ENCODE measurements at regions not wholly inside any gene's neighbourhood (a gene's known extent, or its start where the extent isn't known, plus 50 kb on each side); places are given as distances from the start of the nearest gene placed in this dataset.
"Not testable (repeated sequence)": the region's sequence is repeated elsewhere in the genome, so short reads cannot be mapped to it uniquely, and the experiment has no call there.

DNA sequence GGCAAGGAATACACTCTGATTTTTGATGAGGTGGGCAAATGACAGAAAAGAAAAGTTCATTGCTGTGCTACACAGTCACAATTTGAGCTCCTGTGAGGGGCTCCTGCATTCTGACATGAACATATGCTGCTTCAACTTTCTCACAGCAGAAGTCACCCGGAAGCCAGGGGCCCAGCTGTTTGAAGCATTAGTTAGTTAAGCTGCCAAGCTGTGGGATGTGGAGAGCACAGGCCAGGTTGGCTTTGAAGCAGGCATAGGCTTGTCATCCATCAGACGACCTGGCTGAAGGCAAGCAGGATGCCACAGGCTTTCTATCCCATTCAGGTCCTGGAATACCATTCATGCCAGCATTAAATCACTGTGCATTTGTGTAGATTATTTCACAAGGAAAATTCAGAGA, 63.1 kb downstream of the MTNR1B start:
- no peak for DNase-seq

- DNase-seq: no peak
These were observed 63.6 kb downstream of the MTNR1B start for GRCh38 chr11:93033093-93033492.

GRCh38 chr11:93034031-93034722, 64.7 kb downstream of the MTNR1B start:
- no peak for DNase-seq

DNA sequence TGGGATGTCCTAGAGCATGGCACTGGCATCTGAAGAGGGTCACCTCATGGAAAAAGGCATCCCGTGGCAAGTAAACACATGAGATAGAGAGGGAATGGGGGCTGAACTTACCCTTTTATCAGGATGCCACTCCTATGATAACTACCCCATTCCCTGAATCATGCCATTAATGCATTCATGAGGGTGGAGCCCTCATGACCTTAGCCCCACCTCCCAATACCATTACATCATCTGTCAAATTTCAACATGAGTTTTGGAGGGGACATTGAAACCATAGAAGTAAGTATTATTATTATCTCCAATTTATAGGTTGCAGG, 65.2 kb downstream of the MTNR1B start:
- no peak for DNase-seq

DNA sequence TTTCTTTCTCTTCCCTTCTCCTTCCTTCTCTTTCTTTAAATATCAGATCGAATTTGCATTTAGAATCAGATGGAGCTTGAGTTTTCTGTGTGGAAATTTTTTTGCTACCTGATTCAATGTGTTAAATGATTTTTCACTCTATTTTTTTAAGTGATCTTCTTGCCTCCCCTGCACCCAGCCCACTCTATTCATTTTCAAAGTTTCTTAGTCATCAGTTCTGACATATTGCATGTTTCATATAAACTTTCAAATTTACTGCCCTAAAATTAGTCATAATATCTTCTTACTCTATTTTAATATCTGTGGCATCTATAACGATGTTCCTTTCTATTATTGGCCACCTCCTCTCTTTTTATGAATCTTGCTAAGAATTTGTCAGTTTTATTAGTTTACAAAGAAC, 69.1 kb downstream of the MTNR1B start:
- peak in 2 of 56 donors; percentile 0 to 23 for DNase-seq

DNA sequence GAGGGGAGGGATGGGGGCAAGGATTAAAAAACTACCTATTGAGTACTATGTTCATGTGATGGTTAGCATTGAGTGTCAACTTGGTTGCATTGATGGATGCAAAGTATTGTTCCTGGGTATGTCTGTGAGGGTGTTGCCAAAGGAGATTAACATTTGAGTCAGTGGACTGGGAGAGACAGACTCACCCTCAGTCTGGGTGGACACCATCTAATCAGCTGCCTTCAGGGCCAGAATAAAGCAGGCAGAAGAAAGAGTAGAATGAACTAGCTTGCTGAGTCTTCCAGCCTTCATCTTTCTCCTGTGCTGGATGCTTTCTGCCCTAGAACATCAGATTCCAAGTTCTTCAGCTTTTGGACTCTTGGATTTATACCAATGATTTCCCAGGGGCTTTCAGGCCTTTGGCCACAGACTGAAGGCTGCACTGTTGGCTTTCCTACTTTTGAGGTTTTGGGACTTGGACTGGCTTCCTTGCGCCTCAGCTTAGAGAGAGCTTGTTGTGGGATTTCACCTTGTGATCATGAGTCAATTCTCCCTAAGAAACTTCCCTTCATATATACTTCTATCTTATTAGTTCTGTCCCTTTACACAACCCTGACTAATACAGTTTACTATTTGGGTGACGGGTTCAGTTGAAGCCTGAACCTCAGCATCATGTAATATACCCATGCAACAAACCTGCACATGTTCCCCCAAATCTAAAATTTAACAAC, 70.2 kb downstream of the MTNR1B start:
- DNase-seq: no peak

DNA sequence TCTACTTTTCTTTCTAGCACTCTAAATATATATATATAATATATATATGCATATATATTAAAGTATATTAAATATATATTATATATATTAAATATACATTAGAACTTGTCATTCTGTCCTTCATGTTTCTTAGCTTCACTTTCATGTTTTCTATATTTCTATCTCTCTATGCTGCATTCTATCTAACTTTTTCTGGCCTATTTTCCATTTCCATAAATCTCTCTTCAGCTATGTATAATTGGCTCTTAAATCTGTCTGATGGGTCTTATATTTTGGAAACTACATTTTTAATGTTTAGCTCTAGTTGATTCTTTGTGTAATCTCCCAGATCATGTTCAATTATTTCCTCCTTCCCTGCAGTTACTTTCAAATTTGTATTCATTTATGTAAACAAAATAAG, 72.2 kb downstream of the MTNR1B start:
- DNase-seq: no peak

- not testable (repeated sequence) for DNase-seq
These were observed 73.7 kb downstream of the MTNR1B start for GRCh38 chr11:93043186-93043585.

- DNase-seq: no peak
These were observed 80.3 kb downstream of the MTNR1B start for GRCh38 chr11:93049740-93050139.

DNA sequence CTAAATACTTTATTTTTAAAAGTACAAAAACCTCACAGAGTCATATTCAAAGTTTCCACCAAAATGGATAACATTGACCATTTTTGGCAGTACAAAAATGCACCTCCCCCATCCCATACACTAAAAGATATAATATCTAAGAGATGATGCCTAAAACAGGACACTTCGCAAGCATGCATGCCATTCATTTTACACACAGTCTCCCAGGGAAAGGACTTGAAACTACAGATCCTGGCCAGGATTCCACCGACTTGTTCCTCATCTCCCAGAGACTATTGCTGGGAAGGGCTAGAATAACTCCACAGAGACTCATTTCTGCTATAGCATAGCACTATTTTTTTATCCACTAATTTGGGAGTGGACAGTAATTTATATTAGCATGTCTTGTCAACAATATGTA, 81.7 kb downstream of the MTNR1B start:
- no peak for DNase-seq

GRCh38 chr11:93053864-93054263, 84.4 kb downstream of the MTNR1B start:
- no peak for DNase-seq

DNA sequence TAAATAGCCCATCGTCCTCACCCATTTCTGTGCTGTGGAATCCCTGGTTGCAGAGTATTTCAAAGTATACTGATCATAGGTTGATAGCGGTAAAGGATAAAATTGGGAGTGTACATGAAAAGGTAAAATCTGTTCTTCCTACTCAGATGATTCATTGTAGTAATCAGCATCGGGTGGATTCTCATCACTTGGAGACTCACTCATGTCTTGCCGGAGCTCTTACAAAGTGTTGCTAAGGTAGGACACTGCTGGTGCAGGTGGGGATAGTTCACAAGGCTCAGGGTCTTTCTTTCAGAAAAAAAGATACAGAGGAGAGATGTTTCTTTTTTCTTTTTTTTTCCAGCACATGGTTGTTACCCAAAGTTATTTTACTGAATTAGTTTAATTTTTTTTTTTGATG, 84.8 kb downstream of the MTNR1B start:
- peak in 4 of 56 donors; percentile 7 to 14 (median 8) for DNase-seq

DNA sequence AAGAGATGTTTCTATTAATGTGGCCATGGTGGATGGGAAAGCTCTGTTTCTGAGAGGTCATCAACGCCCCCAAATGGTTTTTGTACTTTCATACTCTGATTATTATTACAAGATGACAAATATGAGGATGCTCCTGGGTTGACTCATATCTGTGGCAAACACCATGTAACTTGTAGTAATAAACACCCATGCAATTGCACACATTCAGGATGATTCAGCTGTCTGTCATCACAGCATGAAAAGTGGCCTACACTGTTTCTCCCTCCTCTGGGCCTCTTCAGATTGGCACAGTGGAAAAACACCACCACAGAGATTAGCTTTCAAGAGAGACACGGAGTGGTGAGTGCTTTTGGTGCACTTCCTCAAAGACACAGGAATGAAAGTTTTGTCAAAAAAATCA, 85.4 kb downstream of the MTNR1B start:
- peak in 11 of 56 donors; percentile 3 to 20 (median 13) for DNase-seq

GRCh38 chr11:93059117-93059957, 89.9 kb downstream of the MTNR1B start:
- DNase-seq: no peak

DNA sequence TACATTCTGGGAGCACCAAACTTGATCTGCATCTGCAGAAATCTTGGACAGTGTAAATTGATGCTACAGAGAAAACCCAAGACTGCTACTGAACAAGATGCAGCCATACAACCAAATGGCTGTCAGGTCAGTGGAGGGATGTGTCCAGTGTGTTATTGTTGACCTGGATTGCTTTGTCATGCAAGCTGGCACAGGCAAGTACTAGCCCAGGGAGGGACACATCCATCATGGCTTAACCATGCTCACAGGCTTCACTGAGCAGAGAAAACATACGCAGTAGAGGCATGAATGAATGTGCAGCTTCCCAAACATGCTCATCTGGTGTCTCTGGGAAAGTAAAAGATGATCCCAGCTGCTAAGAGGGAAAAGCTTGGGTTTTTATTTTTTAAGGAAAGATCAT, 93.6 kb downstream of the MTNR1B start:
- no peak for DNase-seq

- not testable (repeated sequence) for DNase-seq
These were observed 95.7 kb downstream of the MTNR1B start for GRCh38 chr11:93065074-93065674.

DNA sequence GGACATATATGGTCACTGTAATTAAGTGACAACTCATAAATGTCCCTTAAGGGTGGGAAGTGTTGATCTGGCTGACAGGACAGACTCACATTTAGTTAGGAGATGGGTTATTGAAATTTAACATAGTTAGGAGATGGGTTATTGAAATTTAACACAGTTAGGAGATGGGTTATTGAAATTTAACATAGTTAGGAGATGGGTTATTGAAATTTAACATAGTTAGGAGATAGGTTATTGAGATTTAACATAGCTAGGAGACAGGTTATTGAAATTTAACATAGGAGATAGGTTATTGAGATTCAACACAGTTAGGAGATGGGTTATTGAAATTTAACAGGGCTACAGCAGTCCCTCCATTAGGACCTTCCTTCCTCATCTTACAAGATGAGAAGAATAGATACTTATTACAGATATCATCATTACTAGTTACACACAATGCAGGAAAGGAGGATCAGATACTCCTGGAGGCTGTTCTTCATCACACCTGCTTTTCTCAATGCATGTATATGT, 98.5 kb downstream of the MTNR1B start:
- DNase-seq: no peak

DNA sequence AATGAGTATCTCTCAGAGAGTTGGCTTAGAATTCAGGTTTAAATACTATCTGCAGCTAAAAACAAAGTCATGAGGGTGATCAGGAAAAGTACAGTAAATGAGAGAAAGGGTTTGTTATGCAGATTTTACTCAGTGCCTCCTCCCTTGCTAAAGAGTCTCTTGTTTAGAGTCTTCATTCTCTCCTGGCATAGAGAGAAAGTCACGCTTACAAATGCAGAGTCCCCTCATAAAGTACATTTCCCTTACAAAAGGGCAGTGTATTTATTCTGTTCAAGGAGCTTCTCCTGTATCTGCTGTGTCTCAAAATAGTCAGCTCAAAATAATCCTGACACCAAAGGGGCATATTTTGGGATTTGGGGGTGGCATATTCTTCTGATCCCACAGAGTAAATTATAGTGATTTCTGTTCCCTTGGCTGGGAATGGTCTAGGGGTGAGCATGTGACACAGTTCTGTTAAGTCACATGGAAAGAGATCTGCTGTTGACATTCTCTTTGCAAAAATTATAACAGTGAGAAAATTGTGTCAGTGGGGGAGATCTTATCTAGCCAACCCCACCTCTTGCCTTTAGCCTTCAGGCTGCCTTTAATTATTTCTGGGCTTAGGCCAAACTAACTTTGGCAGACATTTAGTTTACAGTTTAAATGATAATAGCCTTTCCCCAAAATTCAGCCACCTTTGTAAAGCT, 102.9 kb downstream of the MTNR1B start:
- DNase-seq: no peak

DNA sequence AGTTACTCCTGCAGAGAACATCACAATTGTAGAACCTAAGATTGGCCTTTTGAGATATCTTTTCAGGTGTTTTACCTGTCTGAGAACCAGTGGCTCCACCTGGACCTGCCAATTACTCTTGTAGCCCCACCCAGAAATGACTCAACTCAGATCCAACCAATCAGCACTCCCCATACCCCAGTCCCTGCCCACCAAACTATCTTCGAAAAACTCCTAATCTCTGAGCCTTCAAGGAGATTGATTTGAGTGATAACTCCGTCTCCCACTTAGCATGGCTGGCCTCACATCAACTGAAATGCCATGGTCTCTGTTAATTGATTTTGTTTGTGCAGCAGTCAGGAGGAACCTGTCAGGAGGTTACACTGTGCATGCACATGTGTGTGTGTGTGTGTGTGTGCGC, 103.6 kb downstream of the MTNR1B start:
- DNase-seq: no peak

DNA sequence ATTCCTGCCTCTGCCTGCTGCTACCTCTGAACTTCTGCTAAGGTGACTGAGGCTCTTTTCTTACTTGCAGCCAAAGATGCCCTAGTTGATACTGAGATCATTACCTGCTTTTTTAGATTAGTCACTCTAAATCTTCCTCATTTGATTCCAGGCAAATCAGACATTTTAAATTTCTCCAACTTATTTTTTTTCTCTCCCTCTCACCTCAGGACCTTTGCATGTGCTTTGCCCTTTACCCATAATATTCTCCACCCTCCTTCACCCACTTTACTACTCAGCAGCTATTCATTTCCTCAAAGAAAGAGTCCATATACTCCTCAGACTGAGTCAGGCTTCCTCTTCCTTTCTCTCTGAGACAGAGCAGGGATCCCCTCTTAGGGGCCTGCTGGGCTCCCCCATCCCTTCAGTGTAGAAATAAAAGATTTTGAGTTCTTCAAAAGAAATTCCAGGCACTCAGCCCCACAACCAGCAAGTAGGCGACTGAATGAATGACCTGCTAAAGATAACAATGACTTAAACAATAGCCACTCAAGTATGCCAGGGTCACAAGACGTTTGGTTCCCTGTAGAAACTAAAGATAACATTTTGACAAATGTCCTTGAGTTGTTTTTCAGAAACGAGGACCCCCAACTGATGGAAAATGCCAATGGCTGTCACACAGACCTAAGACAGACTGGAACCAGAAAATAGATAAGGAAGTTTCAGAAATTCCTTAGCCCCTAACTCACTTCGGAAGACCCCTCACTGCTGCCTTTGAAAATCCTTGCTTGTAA, 104.2 kb downstream of the MTNR1B start:
- no peak for DNase-seq

Measured in nucleus accumbens (tissue), 56 donors.